HepG2 (cell line): ENCODE measurements at regions not wholly inside any gene's neighbourhood (a gene's known extent, or its start where the extent isn't known, plus 50 kb on each side); places are given as distances from the start of the nearest gene placed in this dataset.

Experiments used
- ATAC-seq: fragments of 200-7000 bp; cut with Tn5 transposase; 3 replicates; pipeline ENCODE4 v1.9.1; 2020; ENCODE audit warnings: mild to moderate bottlenecking, moderate library complexity
- BruUV-seq: library from RNA; stranded (reverse); fragments of 400-500 nt; replicated peaks from 2 replicates; lab custom pipeline; 2021; lab: Mats Ljungman, UMichigan
- CTCF ChIA-PET: fragments of 300-600 bp; formaldehyde crosslinking; extraction: SDS; loops from one replicate; lab custom pipeline; 2021; ENCODE audit warnings: low total read pairs, inconsistent platforms, low intra/inter-chr PET ratio; lab: Yijun Ruan, JAX
- POLR2A ChIA-PET: fragments of 350-600 bp; sonication (Branson Sonifier 250); formaldehyde crosslinking; loops from one replicate; lab custom pipeline; 2020; ENCODE audit warnings: antibody characterized with exemption, inconsistent platforms; lab: Yijun Ruan, JAX
- DNase-seq: peaks from one replicate; pipeline ENCODE4 v3.0.0-alpha.2; 2015; ENCODE audit warnings: low spot score
- FAIRE-seq: peaks from 3 replicates; lab custom pipeline; 2011; peaks lifted over from hg19 to GRCh38; lab: Jason Lieb, UNC
- H2AFZ ChIP-seq: one replicate; pipeline ENCODE4 v1.6.1; 2011; ENCODE audit warnings: low read length, inconsistent platforms
- H3K27ac ChIP-seq: fragments of 300-600 bp; 3 replicates; pipeline ENCODE4 v1.8.0; 2011; ENCODE audit warnings: mixed run types, mild to moderate bottlenecking, mixed read lengths, low read length, inconsistent platforms; ENCODE audit not compliant: insufficient read depth; ENCODE audit errors: extremely low read length
- H3K27me3 ChIP-seq, 2 experiments: fragments of 200-600 bp in 1 of 2; 2 replicates in 1 of 2; 3 replicates in 1 of 2; pipeline versions ENCODE4 v1.6.0 to v1.8.0; 2011; ENCODE audit warnings: low read length in 2 of 2, mild to moderate bottlenecking in 2 of 2, moderate library complexity in 2 of 2, inconsistent platforms in 1 of 2; ENCODE audit not compliant: insufficient read depth in 2 of 2, control insufficient read depth in 1 of 2
- H3K36me3 ChIP-seq, 2 experiments: fragments of 200-600 bp in 1 of 2; replicated peaks in 1 of 2; 2 replicates in 1 of 2; 3 replicates in 1 of 2; pipeline versions ENCODE4 v1.5.1 to v1.8.0; 2011; ENCODE audit warnings: low read length in 2 of 2, inconsistent platforms in 1 of 2; ENCODE audit not compliant: insufficient read depth in 2 of 2, control insufficient read depth in 1 of 2
- H3K4me1 ChIP-seq: 2 replicates; pipeline ENCODE4 v1.5.1; 2012; ENCODE audit warnings: low read length, inconsistent platforms; ENCODE audit not compliant: insufficient read depth
- H3K4me2 ChIP-seq: 2 replicates; pipeline ENCODE4 v1.6.0; 2011; ENCODE audit warnings: low read depth, low read length, inconsistent platforms
- H3K4me3 ChIP-seq, 3 experiments: fragments of 200-600 bp in 1 of 3; sonication (generic), shearing (Covaris generic) in 1 of 3; replicated peaks in 1 of 3; 2 replicates each; pipeline ENCODE4 v1.5.1; 2011 to 2016; ENCODE audit warnings: low read length in 3 of 3, inconsistent platforms in 2 of 3, low read depth in 2 of 3, mild to moderate bottlenecking in 2 of 3, control low read depth in 1 of 3, mixed read lengths in 1 of 3; ENCODE audit not compliant: insufficient read depth in 1 of 3
- H3K79me2 ChIP-seq: one replicate; pipeline ENCODE4 v1.6.1; 2011; ENCODE audit warnings: low read length, inconsistent platforms; ENCODE audit not compliant: insufficient read depth
- H3K9ac ChIP-seq: 2 replicates; pipeline ENCODE4 v1.6.0; 2011; ENCODE audit warnings: mild to moderate bottlenecking, low read depth, low read length, inconsistent platforms; ENCODE audit not compliant: insufficient read depth
- H3K9me3 ChIP-seq: 2 replicates; pipeline ENCODE4 v1.5.1; 2012; ENCODE audit warnings: mild to moderate bottlenecking, low read length
- H4K20me1 ChIP-seq: 2 replicates; pipeline ENCODE4 v1.6.0; 2011; ENCODE audit warnings: inconsistent platforms, mild to moderate bottlenecking, low read length, moderate library complexity; ENCODE audit not compliant: insufficient read depth
- CTCF ChIP-seq: sonication (generic); formaldehyde crosslinking; IDR thresholded peaks from 2 replicates; pipeline ENCODE4 v1.5.0; 2020; ENCODE audit warnings: mild to moderate bottlenecking, missing genetic modification reagents, moderate library complexity
- EEA1 ChIP-seq: sonication (generic); formaldehyde crosslinking; IDR thresholded peaks from 2 replicates; pipeline ENCODE4 v1.5.1; 2020; ENCODE audit warnings: mild to moderate bottlenecking, missing genetic modification reagents, borderline replicate concordance
- KLF13 ChIP-seq: sonication (generic); formaldehyde crosslinking; IDR thresholded peaks from 2 replicates; pipeline ENCODE4 v1.4.0; 2020; ENCODE audit warnings: mild to moderate bottlenecking, missing genetic modification reagents
- ONECUT2 ChIP-seq: sonication (generic); formaldehyde crosslinking; IDR thresholded peaks from 2 replicates; pipeline ENCODE4 v1.4.0; 2020; ENCODE audit warnings: missing genetic modification reagents
- PHF21A ChIP-seq: sonication (generic); formaldehyde crosslinking; IDR thresholded peaks from 2 replicates; pipeline ENCODE4 v1.5.0; 2020; ENCODE audit warnings: mild to moderate bottlenecking, missing genetic modification reagents
- SALL1 ChIP-seq: sonication (generic); formaldehyde crosslinking; IDR thresholded peaks from 2 replicates; pipeline ENCODE4 v1.8.0; 2022; ENCODE audit warnings: mild to moderate bottlenecking, missing genetic modification reagents
- SMC3 ChIP-seq: IDR thresholded peaks from 2 replicates; pipeline ENCODE4 v1.6.1; 2011; ENCODE audit warnings: low read length, improper control_type of control experiment
- STAG1 ChIP-seq: sonication (generic); formaldehyde crosslinking; IDR thresholded peaks from 2 replicates; pipeline ENCODE4 v1.4.0; 2020; ENCODE audit warnings: missing genetic modification reagents
- ZBTB34 ChIP-seq: sonication (generic); formaldehyde crosslinking; IDR thresholded peaks from 2 replicates; pipeline ENCODE4 v1.8.0; 2022; ENCODE audit warnings: mild to moderate bottlenecking, missing genetic modification reagents
- ZNF256 ChIP-seq: sonication (generic); formaldehyde crosslinking; conservative IDR thresholded peaks from 2 replicates; pipeline ENCODE4 v1.4.0; 2020; ENCODE audit warnings: missing genetic modification reagents
- ZNF274 ChIP-seq: sonication (generic); formaldehyde crosslinking; IDR thresholded peaks from 2 replicates; pipeline ENCODE4 v1.5.1; 2020; ENCODE audit warnings: mild to moderate bottlenecking, missing genetic modification reagents
- ZNF781 ChIP-seq: sonication (generic); formaldehyde crosslinking; IDR thresholded peaks from 2 replicates; pipeline ENCODE4 v1.5.1; 2020; ENCODE audit warnings: borderline replicate concordance, mild to moderate bottlenecking, missing genetic modification reagents; ENCODE audit errors: not compliant biosample characterization
- ZNF878 ChIP-seq: sonication (generic); formaldehyde crosslinking; IDR thresholded peaks from 2 replicates; pipeline ENCODE4 v1.8.1; 2023; ENCODE audit warnings: mild to moderate bottlenecking, missing genetic modification reagents, moderate library complexity
- WGBS: methylation state at CpG from one replicate; pipeline ENCODE4 v1.1.6; 2017; ENCODE audit warnings: low lambda C conversion rate; 5-methylcytosine and 5-hydroxymethylcytosine counted together
- in situ Hi-C: cut with HindIII; loops from 2 replicates; pipeline ENCODE4 v1.10.0; 2017; ENCODE audit warnings: low pct_unique_long_range_greater_than_20kb; ENCODE audit not compliant: extremely low pct_ligation_motif_present
- intact Hi-C: fragments of 100-400 bp; cut with micrococcal nuclease; formaldehyde crosslinking; loops from one replicate; pipeline ENCODE4 v1.10.0; 2022; ENCODE audit not compliant: unreplicated experiment

- H3K4me1 ChIP-seq: 0 out of 2 replicates have a peak, but pooled peaks cover 8% of the 10 kb centered on the region
- no peak for ATAC-seq
- no TSS peak for BruUV-seq
- in situ Hi-C loops: no loop called here
- intact Hi-C loops: no loop called here
- H3K4me3 ChIP-seq: no peak overlapping the region
- no peaks in the 10 kb centered on the region for H3K36me3 ChIP-seq
- peaks cover 0 to 38% of the 10 kb centered on the region in 2 experiments; a peak in 4 of 5 replicates for H3K27me3 ChIP-seq
- 0 out of 2 replicates have a peak, but pooled peaks cover 10% of the 10 kb centered on the region for H3K9me3 ChIP-seq
- no peak overlapping the region for H3K4me2 ChIP-seq
- DNase-seq: no peak
- TF ChIP-seq SALL1 (CRISPR knock-in tag): no peak
- no peak for TF ChIP-seq EEA1
- TF ChIP-seq ZNF274 (CRISPR knock-in tag): no peak
- TF ChIP-seq ONECUT2 (CRISPR knock-in tag): no peak
- TF ChIP-seq PHF21A: no peak
- no peak for TF ChIP-seq ZNF781 (CRISPR knock-in tag)
- no peak for TF ChIP-seq ZBTB34
- TF ChIP-seq SMC3: peak; percentile 17; the same call in 1 of the 2 replicates
- TF ChIP-seq STAG1: peak; percentile 32
- no peak for TF ChIP-seq ZNF256 (CRISPR knock-in tag)
- TF ChIP-seq ZNF878: no peak
- peak; percentile 27; the same call in 1 of the 2 replicates for TF ChIP-seq CTCF
- TF ChIP-seq KLF13 (CRISPR knock-in tag): no peak
- H3K79me2 ChIP-seq: no peaks in the 10 kb centered on the region
- no peaks in the 10 kb centered on the region for H4K20me1 ChIP-seq
- no peak overlapping the region for H3K9ac ChIP-seq
- H2AFZ ChIP-seq: no peak overlapping the region
- POLR2A ChIA-PET: no interaction called here
- FAIRE-seq: no peak
- no peak overlapping the region for H3K27ac ChIP-seq
- 1% methylated on average over 2 of the region's 2 CpGs for WGBS
- CTCF ChIA-PET: no interaction called here
Observed at GRCh38 chr15:69749797-69750196, 297.2 kb downstream of the RPLP1 start.
